Stimulated activated memory B cell treated with anti-CD40 and anti-IgM and Interleukin-4, amounts not matched to agents 10 μg/mL and 1 μg/mL and 100 μg/mL, for 72 hours (primary cell): ENCODE measurements at regions not wholly inside any gene's neighbourhood (a gene's known extent, or its start where the extent isn't known, plus 50 kb on each side); places are given as distances from the start of the nearest gene placed in this dataset.

Experiments used
- ATAC-seq: fragments of 150-1000 bp; cut with Tn5 transposase; 2 replicates; pipeline ENCODE4 v1.10.0; 2021
- H3K27ac Mint-ChIP-seq: one replicate; pipeline ENCODE4 v1.8.0; 2022; ENCODE audit warnings: mild to moderate bottlenecking, mixed read lengths
- H3K27me3 Mint-ChIP-seq: one replicate; pipeline ENCODE4 v1.8.0; 2022; ENCODE audit warnings: mixed read lengths
- H3K36me3 Mint-ChIP-seq: one replicate; pipeline ENCODE4 v1.8.0; 2022; ENCODE audit warnings: mixed read lengths
- H3K4me1 Mint-ChIP-seq: one replicate; pipeline ENCODE4 v1.8.0; 2022; ENCODE audit warnings: mixed read lengths
- H3K4me3 Mint-ChIP-seq: one replicate; pipeline ENCODE4 v1.8.0; 2022; ENCODE audit warnings: mild to moderate bottlenecking, moderate library complexity, mixed read lengths
- H3K9me3 Mint-ChIP-seq: one replicate; pipeline ENCODE4 v1.8.0; 2022; ENCODE audit warnings: mixed read lengths

- Mint-ChIP-seq H3K4me1 (no peaks in the 10 kb centered on the region), H3K4me3 (no peak overlapping the region), H3K36me3 (no peaks in the 10 kb centered on the region), H3K27me3 (no peaks in the 10 kb centered on the region), H3K27ac (no peak overlapping the region), H3K9me3 (no peaks in the 10 kb centered on the region)
- no peak for ATAC-seq
Measured at GRCh38 chr4:126216611-126217010, 901.9 kb downstream of the FAT4 start.

- Mint-ChIP-seq H3K4me1 (no peaks in the 10 kb centered on the region), H3K36me3 (no peaks in the 10 kb centered on the region), H3K4me3 (no peak overlapping the region), H3K27ac (no peak overlapping the region), H3K9me3 (peaks cover 2% of the 10 kb centered on the region), H3K27me3 (no peaks in the 10 kb centered on the region)
- ATAC-seq = no peak
Measured at GRCh38 chr4:126221282-126221681, 906.5 kb downstream of the FAT4 start.

GRCh38 chr4:126221717-126222340 is 907.1 kb downstream of the FAT4 start:
- no peak for ATAC-seq
- Mint-ChIP-seq H3K9me3 (peaks cover 2% of the 10 kb centered on the region), H3K4me1 (no peaks in the 10 kb centered on the region), H3K36me3 (no peaks in the 10 kb centered on the region), H3K27ac (no peak overlapping the region), H3K27me3 (no peaks in the 10 kb centered on the region), H3K4me3 (no peak overlapping the region)

GRCh38 chr4:126223784-126224407 is 909.1 kb downstream of the FAT4 start:
- Mint-ChIP-seq H3K4me1 (no peaks in the 10 kb centered on the region), H3K27ac (no peak overlapping the region), H3K27me3 (no peaks in the 10 kb centered on the region), H3K36me3 (no peaks in the 10 kb centered on the region), H3K9me3 (peaks cover 2% of the 10 kb centered on the region), H3K4me3 (no peak overlapping the region)
- ATAC-seq = no peak

- ATAC-seq = no peak
- Mint-ChIP-seq H3K9me3 (peaks cover 2% of the 10 kb centered on the region), H3K27ac (no peak overlapping the region), H3K27me3 (no peaks in the 10 kb centered on the region), H3K4me1 (no peaks in the 10 kb centered on the region), H3K36me3 (no peaks in the 10 kb centered on the region), H3K4me3 (no peak overlapping the region)
Measured at GRCh38 chr4:126227428-126227827, 912.7 kb downstream of the FAT4 start.

- H3K27ac Mint-ChIP-seq = no peak overlapping the region
- no peaks in the 10 kb centered on the region for H3K36me3 Mint-ChIP-seq
- H3K27me3 Mint-ChIP-seq = no peaks in the 10 kb centered on the region
- no peaks in the 10 kb centered on the region for H3K9me3 Mint-ChIP-seq
- no peak for ATAC-seq
- H3K4me1 Mint-ChIP-seq = no peaks in the 10 kb centered on the region
- no peak overlapping the region for H3K4me3 Mint-ChIP-seq
Measured at GRCh38 chr4:126230269-126230668, 915.5 kb downstream of the FAT4 start.

- no peak overlapping the region for H3K27ac Mint-ChIP-seq
- H3K36me3 Mint-ChIP-seq = no peaks in the 10 kb centered on the region
- no peaks in the 10 kb centered on the region for H3K27me3 Mint-ChIP-seq
- H3K9me3 Mint-ChIP-seq = peaks cover 3% of the 10 kb centered on the region
- ATAC-seq = no peak
- H3K4me3 Mint-ChIP-seq = no peak overlapping the region
- no peaks in the 10 kb centered on the region for H3K4me1 Mint-ChIP-seq
Measured at GRCh38 chr4:126233483-126233882, 918.7 kb downstream of the FAT4 start.

- H3K4me1 Mint-ChIP-seq = no peaks in the 10 kb centered on the region
- H3K9me3 Mint-ChIP-seq = peaks cover 9% of the 10 kb centered on the region
- no peaks in the 10 kb centered on the region for H3K27me3 Mint-ChIP-seq
- H3K36me3 Mint-ChIP-seq = no peaks in the 10 kb centered on the region
- ATAC-seq = no peak
- no peak overlapping the region for H3K4me3 Mint-ChIP-seq
- no peak overlapping the region for H3K27ac Mint-ChIP-seq
Measured at GRCh38 chr4:126238013-126238412, 923.3 kb downstream of the FAT4 start.

- Mint-ChIP-seq H3K9me3 (peaks cover 10% of the 10 kb centered on the region), H3K4me3 (no peak overlapping the region)
Measured at GRCh38 chr4:126241634-126242033, 926.9 kb downstream of the FAT4 start.

GRCh38 chr4:126242679-126243390 is 928.1 kb downstream of the FAT4 start:
- Mint-ChIP-seq H3K27me3 (no peaks in the 10 kb centered on the region), H3K27ac (no peak overlapping the region), H3K4me3 (no peak overlapping the region), H3K9me3 (peaks cover 10% of the 10 kb centered on the region), H3K4me1 (no peaks in the 10 kb centered on the region), H3K36me3 (no peaks in the 10 kb centered on the region)
- ATAC-seq = no peak

More at GRCh38 chr4:126241634-126242033, 926.9 kb downstream of the FAT4 start:
- Mint-ChIP-seq H3K4me1 (no peaks in the 10 kb centered on the region), H3K27ac (no peak overlapping the region), H3K27me3 (no peaks in the 10 kb centered on the region), H3K36me3 (no peaks in the 10 kb centered on the region)
- no peak for ATAC-seq

GRCh38 chr4:126247409-126247808 is 932.7 kb downstream of the FAT4 start:
- H3K36me3 Mint-ChIP-seq = no peaks in the 10 kb centered on the region
- no peaks in the 10 kb centered on the region for H3K27me3 Mint-ChIP-seq
- H3K4me1 Mint-ChIP-seq = no peaks in the 10 kb centered on the region
- no peak overlapping the region for H3K27ac Mint-ChIP-seq
- no peak overlapping the region for H3K4me3 Mint-ChIP-seq
- no peak for ATAC-seq
- H3K9me3 Mint-ChIP-seq = peaks cover 8% of the 10 kb centered on the region

- H3K4me3 Mint-ChIP-seq = no peak overlapping the region
- no peaks in the 10 kb centered on the region for H3K4me1 Mint-ChIP-seq
- ATAC-seq = no peak
- no peaks in the 10 kb centered on the region for H3K27me3 Mint-ChIP-seq
- H3K9me3 Mint-ChIP-seq = peaks cover 4% of the 10 kb centered on the region
- no peak overlapping the region for H3K27ac Mint-ChIP-seq
- no peaks in the 10 kb centered on the region for H3K36me3 Mint-ChIP-seq
Measured at GRCh38 chr4:126250006-126250405, 935.3 kb downstream of the FAT4 start.

GRCh38 chr4:126251169-126251568 is 936.4 kb downstream of the FAT4 start:
- H3K9me3 Mint-ChIP-seq = no peaks in the 10 kb centered on the region
- H3K4me3 Mint-ChIP-seq = no peak overlapping the region
- no peaks in the 10 kb centered on the region for H3K27me3 Mint-ChIP-seq
- H3K4me1 Mint-ChIP-seq = no peaks in the 10 kb centered on the region
- H3K36me3 Mint-ChIP-seq = no peaks in the 10 kb centered on the region
- no peak for ATAC-seq
- H3K27ac Mint-ChIP-seq = no peak overlapping the region

- Mint-ChIP-seq H3K27me3 (no peaks in the 10 kb centered on the region), H3K9me3 (no peaks in the 10 kb centered on the region), H3K4me1 (no peaks in the 10 kb centered on the region), H3K4me3 (no peak overlapping the region), H3K27ac (no peak overlapping the region), H3K36me3 (no peaks in the 10 kb centered on the region)
- ATAC-seq = no peak
Measured at GRCh38 chr4:126262665-126263064, 947.9 kb downstream of the FAT4 start.

GRCh38 chr4:126264839-126265238 is 950.1 kb downstream of the FAT4 start:
- Mint-ChIP-seq H3K27ac (no peak overlapping the region), H3K4me3 (no peak overlapping the region)
- no peak for ATAC-seq

GRCh38 chr4:126265888-126266287 is 951.1 kb downstream of the FAT4 start:
- no peaks in the 10 kb centered on the region for H3K27me3 Mint-ChIP-seq
- ATAC-seq = no peak
- H3K4me1 Mint-ChIP-seq = no peaks in the 10 kb centered on the region
- no peak overlapping the region for H3K4me3 Mint-ChIP-seq
- peaks cover 4% of the 10 kb centered on the region for H3K9me3 Mint-ChIP-seq
- no peaks in the 10 kb centered on the region for H3K36me3 Mint-ChIP-seq
- H3K27ac Mint-ChIP-seq = no peak overlapping the region

More at GRCh38 chr4:126264839-126265238, 950.1 kb downstream of the FAT4 start:
- no peaks in the 10 kb centered on the region for H3K27me3 Mint-ChIP-seq
- H3K9me3 Mint-ChIP-seq = no peaks in the 10 kb centered on the region
- no peaks in the 10 kb centered on the region for H3K36me3 Mint-ChIP-seq
- no peaks in the 10 kb centered on the region for H3K4me1 Mint-ChIP-seq
